HG02870 (cell line): ENCODE measurements at regions not wholly inside any gene's neighbourhood (a gene's known extent, or its start where the extent isn't known, plus 50 kb on each side); places are given as distances from the start of the nearest gene placed in this dataset.

ENCODE experiments used
- ATAC-seq: cut with Tn5 transposase; IDR thresholded peaks from one replicate; pipeline ENCODE4 v1.9.1; 2021; ENCODE audit warnings: mild to moderate bottlenecking, moderate library complexity; ENCODE audit not compliant: unreplicated experiment

DNA sequence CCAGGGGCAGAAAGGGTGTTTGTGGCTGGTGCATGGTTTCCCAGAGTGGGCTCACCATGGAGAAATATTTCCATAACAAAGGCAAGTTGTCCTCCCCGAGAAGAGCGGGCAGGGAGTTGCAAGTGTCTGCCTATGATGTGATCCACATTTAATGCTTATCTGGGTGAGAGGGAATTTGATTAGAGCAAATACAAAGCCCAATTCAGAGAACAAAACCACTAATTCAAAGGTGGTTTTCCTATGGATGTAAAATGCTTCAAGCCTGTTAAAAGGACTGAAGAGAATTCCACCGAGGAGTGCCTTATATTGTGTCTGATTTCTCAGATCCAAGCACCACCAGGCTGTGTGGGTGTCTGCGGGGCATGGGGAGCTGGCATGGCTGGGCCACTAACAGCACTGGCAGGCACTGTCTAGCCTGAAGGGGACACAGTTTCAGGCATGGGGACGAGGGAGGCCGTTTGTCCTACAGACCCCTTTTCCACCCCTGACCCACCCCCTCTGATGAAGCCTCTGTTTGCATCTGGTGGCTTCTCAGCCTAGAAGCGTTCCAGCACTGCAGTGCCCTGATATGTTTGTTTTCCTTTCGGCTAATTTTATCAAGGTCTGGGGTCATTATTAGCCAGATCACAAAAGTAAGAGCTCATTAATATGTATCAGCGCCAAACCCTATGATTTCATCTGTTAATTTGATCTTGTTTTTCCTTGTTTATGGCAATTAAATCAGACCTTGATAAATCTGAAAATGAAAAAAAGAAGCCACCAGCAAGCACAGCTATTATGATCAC, 357.3 kb downstream of the HRH4 start:
- no peak for ATAC-seq

DNA sequence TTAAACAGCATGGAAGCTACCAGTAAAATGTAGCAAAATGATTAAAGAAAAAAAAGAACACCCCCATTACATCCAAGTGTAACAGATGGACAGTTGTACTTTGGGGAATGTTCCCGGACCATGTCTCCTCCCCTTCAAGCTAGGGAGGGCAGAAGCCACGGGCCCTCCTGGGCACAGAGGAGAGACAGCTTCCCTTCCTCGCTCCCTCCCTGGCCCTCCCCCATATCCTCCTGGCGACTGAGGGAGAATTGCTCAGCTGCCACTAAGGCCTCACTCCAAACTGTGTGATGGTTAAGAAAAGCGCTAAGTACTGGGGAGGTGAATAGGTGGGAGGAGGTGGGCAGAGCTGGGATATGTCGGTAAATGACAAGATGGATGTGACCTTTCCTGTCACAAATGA, 358.0 kb downstream of the HRH4 start:
- no peak for ATAC-seq

DNA sequence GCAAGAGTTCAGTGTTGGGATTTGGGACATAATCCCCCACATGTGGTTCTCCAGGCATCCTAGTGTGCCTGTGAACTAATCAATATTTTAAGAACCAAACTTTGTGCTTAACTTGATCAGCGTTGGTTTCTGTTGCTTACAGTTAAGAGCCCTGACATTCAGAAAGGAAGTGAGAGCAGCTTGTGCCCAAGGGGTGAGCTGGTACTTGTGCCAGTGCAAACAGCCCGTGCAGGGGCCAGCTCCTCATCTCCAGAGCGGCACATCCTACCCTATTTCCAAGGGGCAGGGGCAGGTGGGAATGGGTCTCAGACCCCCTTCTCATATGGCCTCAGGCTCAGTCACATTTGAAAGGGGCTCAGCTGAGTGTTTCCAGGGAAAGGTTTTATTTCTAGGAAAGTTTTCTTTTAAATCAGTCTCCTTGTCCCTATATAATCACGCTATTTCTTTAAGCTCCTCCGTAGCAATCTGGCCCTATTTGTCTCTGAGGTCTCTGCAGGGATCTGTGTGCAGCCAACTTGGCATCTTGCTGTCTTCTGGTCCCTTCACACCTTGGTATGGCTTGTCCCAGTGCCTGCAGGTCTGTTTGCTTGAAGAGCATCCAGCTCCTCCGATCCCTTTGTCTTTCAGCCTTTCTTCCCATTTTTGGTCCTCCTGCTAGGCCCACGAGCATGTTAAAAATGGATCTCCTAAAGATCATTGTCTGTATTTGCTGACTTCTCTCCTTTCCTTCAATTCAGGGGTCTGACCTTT, 358.9 kb downstream of the HRH4 start:
- no peak for ATAC-seq

DNA sequence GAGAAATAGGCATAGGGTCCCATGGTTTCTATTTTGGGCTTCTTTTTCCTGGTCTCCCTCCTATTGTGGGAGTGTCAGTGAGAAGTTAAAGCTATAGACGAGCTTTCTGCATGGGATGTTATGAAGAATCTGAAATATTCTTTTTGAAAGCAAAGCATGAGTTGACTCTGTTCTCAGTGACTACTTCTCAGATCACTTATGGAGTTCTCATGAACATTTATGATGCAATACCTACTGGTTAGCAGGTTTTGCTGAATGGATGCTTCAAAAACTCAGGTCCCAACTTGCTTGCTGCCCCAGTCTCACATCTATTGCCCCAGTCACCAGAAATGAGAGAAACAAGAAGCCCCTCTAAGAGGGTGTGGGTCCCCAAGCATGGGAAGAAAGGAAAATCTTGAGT, 365.0 kb downstream of the HRH4 start:
- no peak for ATAC-seq

DNA sequence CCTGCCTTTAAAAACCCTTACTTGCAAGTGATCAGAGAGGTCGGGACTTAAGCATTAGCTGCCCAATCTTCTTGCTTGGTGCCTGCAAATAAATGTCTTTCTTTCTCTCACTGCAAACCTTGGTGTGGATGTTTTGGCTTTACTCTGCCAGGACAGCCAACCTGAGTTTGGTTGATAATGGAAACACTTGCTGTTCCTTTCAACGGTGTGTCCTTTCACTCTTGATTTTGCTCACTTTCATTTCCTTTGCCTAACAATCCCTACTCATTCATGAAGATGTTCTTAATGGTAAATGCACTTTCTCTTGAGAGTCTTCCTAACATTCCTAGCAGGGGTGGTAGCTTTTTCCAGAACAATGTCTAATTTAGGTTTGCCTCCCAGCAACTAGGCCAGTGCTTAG, 366.2 kb downstream of the HRH4 start:
- ATAC-seq: no peak

DNA sequence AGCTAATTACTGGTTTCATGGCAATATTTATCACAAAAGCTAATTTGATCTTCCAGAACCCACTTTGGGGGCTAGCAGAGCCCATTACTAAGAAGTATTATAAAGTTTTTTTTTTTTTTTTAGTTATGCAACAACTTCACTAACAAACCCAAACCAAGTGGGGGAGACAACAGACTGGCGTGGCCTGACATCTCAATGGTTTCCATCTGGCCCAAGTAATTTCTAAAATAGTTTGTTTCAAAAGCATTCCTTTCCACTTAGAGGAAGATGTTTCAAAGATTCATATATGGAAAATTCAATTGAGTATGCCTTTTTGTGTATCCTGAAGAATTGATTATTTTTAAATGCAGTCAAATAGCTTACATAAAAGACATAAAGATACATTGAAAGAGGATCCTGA, 367.1 kb downstream of the HRH4 start:
- no peak for ATAC-seq

DNA sequence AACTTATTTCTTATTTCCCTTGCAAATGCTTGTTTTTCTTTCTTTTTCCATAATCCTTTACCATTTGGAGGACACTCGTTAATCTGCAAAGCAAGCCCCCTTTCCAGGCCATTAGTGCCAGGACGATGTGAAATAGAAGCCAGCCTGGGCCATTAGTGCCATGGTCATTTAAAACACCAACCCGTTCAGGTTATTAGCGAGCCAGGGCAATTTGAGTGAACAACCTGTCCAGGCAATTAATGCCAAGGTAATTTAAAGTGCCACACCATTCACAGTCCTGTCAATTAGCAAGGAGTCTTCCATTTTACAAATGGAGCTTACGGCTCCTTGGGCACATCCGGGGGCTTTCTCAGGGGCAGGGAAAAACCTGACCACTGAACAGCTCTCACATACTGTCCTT, 370.6 kb downstream of the HRH4 start:
- no peak for ATAC-seq

DNA sequence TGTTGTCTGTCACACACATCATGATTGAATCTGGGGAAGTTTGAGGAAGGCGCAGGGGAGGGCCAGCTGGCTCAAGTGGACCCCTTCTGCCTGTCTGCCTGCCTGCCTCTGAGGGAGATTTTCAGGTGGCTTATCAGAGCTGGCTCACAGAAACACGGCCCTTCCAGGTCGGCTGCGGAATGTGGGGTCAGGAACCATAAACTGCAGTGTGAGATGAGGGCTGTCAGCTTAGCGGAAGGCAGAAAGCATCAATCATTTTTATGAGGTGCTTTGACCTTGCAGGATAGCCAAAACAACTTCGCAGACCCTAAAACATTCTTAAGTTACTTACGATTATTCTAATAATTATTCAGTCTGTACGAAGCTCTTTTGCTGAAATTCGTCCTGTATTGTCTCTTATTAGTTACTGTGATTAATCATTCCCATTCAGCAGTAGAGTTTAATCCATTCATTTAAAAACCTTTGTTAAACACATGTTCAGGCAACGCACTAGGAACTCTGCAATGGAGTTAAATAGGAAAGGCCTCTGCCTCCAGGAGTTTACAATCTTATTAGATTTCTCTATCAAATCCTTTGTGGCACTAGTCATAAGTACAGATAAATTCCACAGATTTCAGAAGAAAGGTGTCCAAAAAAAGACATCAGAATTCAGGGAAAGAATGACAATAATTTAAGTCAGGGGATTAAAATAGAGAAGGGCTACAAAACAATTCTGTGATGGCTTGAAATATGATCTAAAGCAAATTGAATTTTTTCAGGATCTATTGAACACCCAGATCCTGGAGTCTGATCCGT, 371.6 kb downstream of the HRH4 start:
- ATAC-seq: no peak

DNA sequence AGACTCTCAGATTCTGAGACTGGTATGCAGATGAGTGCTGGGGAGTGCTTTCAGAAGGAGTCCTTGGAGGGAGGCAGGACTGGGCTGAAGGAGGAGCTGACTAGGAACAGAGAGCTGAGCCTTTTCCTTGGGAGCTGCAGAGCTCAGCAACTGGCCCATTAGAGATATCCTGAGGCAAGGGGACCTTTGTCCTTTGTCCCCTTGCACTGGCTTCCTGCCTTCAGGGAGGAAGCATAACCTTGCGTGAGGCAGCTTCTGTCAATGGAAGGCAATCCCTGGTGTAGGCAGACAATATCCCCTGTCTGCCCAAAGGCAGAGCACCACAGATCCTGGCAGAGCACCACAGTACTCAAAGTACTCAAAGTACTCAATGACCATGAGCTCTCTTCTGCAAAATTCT, 375.3 kb downstream of the HRH4 start:
- no peak for ATAC-seq

DNA sequence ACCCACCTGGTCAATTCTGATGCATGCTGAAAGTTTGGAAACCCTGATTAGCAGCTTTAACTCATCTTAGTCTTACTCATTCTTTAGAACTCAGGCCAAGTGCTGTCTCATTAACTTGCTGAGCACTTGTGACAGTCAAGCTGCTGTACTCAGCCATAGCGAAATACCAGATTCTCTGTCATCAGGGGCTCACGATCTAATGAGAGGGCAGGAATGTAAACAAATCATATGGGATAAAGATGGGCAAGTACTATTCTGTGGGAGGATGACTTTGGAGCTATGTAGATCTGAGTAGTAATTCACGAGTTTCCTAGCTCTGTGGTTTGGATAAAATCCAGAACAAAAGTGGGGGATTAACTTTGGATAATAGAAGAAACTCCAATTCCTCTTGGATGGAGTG, 376.6 kb downstream of the HRH4 start:
- no peak for ATAC-seq

DNA sequence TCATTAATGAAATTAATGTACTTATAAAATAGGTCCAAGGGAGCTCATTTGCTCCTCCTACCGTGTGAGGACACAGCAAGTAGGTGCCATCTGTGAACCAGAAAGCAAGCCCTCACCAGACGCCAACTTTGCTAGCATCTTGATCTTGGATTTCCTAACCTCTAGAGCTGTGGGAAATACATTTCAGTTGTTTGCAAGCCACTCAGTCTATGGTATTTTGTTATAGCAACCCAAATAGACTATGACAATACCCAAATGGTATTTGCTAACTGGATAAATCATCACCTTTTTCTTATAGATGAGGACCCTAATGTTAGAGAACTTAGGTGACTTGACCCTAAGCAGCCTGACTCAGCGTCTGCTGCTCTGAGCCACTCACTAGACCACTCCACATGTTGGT, 379.6 kb downstream of the HRH4 start:
- ATAC-seq: no peak

DNA sequence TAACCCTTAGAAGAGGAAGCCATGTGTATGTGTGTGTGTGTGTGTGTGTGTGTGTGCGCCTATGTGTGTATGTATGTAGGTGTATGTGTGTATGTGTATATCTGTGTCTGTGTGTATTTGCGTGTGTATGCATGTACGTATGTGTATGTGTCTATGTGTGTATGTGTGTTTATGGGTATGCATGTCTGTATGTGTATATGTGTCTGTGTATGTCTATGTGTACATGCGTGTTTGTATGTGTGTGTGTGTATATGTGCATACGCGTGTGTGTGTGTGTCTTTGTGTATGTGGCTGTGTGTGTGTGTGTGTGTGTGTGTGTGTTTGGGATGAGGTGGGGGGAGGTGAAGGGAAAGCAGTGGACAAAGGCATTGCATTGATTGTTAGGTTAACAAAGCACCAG, 380.2 kb downstream of the HRH4 start:
- no peak for ATAC-seq

DNA sequence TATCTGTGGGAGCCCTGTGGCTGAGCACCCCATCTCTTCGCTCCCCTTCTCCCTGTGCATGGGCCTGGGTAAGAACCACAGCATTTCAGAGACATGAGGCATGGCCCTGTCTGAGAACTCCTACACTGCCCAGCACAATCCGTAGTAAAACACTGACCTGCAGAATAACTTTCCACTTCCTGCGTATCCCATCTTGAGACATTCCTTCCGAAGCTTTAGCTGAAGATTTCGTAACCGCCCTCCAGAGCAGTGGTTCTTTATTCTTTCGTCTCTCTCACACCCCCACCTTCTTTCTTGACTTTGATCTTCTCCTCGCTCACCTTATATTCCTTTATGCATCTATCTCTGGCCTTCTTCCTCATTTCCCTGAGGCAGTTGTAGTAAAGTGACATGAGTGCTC, 381.1 kb downstream of the HRH4 start:
- no peak for ATAC-seq

DNA sequence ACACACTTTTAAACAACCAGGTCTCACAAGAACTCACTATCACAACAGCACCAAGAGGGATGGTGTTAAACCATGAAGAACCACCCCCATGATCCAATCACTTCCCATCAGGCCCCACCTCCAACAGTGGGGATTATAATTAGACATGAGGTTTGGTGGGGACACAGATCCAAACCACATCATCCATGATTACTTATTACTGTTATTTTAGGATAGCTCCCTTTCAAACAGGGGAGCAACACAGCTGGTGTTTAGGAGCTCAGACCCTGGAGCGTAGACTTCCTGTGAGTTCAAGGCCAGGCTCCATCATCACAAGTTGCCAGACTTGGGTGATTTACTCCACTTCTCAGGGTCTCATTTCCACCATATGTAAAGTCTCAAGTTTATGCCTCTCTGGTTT, 382.7 kb downstream of the HRH4 start:
- ATAC-seq: no peak

DNA sequence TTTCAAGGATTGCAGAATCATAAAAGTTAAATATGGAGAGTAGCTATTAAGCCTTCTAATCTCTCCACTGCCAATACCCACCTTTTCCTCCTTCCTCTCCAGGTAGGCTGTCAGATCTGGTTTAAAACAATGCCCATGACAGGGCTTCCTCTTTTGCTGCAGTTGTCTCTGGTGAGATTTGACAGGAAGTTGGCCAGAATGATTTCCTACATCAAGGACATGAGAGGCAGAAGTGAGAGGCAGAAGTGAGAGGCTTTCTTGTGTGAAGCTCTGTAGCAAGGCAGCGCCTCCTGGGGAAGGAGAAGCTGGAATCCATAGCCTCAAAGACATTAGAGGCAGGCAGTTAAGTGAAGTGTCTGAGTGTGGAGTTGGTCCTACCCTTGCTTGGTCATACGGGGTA, 385.7 kb downstream of the HRH4 start:
- ATAC-seq: no peak

DNA sequence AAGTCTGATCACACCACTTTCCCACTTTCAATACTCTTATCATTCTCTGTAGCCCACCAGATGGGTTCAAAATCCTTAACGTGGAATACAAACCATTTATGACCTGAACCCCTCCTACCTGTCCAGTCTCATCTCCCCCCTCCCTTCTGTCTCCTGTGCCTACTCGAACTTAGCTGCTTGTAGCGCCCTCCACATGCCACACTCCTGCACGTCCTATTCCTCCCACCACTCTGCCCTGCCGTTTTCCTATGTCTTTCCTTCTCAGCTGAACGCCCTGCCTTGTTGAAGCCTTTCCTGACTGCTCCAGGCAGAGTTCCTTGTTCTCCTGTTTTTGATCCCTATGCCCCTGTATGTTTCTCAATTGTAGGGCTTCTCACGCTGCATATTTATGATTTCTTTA, 390.1 kb downstream of the HRH4 start:
- no peak for ATAC-seq

DNA sequence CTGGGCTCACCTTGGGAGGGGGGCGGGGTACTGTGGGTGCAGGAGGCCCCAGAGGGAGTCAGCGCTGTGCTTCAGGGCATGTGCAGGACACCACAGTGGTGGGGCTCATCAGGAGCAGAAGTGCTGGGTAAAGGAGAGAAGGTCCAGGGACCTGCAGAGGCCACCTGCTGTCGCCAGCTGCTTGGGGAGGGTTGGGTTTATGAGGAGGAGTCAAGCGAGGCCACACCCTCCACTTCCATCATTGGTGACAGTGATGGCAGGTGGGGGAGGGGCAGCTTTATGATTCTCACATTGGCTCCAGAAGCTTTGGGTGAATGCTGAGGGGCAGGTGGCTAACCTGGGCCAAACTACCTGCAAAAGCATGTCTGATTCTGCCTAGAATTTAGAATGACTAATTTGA, 392.6 kb downstream of the HRH4 start:
- ATAC-seq: no peak

DNA sequence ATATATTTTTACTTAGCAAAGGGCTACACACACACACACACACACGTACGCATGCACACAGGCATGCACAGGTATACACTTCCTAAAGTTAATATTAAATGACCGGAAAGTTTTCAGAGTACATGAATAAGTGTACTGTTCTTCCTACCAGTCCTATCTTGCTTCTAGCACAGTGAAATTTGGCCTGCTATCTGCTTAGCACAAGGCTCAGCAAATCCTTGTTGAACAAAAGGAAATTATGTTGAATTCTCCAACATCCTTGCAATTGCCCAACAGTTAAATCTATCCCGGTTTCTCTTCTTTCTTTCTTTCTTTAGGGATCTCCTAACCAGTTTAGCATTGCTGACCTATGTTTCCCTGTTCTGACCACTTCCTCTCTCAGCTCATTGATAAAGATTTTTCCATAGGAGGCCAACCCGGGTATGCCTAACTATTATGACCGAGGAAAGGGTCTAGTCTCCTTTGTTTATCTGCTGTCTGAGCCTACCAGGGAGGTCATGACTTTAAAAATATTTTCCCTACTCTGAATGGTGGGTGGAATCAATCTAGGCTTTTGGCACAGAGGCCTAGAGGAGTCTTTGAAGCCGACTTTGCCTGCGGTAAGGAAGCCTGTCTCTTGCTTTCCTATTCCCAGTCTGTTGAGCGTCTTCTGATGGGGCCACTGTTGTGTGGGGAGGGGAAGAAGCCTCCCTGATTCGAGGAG, 400.7 kb downstream of the HRH4 start:
- ATAC-seq: no peak

DNA sequence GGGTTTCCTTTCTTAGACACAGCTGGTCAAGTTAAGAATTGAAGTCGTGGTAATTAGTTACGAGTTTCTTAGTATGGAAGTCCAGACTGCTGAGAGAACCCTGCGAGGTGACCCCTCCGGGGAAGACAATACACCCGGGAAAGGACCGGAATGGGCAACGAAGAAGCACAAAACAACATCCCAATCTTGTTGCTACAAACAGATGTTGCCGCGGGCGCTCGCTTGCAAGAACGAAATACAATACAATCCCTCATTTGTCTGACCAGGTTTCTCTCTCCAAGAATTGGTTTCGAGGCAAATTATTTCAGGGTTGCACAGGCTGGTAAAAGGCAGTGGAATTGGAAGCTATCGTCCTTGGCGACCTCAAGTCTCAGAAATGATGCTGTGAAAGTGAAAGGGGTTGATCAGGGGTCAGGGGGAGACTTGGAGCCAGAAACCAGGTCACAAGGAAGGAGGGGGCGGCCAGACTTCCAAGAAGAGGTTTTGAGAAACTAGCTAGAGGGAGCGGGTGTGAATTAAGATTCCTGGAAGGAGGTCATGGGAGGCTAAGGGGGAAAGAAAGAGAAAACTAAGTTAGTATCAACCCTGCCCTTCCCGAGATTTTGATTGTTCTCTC, 401.9 kb downstream of the HRH4 start:
- no peak for ATAC-seq

DNA sequence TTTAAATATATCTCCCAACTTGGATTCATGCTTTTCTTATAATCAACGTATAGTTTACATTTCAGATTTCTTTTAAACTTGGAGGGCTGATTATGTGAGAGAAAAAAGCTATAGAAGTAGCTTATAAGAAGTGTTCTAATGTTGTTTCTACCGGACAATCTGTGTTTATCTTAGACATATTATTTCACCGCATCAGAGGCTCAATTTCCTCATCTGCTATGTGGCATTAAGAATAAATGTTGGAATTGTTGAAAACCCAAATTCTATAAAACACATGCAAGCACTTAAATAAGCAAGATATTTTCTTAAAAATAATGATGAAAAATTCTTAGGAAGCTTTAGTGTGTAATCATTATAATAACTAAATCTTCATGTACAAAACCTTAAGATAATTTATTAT, 407.9 kb downstream of the HRH4 start:
- no peak for ATAC-seq

DNA sequence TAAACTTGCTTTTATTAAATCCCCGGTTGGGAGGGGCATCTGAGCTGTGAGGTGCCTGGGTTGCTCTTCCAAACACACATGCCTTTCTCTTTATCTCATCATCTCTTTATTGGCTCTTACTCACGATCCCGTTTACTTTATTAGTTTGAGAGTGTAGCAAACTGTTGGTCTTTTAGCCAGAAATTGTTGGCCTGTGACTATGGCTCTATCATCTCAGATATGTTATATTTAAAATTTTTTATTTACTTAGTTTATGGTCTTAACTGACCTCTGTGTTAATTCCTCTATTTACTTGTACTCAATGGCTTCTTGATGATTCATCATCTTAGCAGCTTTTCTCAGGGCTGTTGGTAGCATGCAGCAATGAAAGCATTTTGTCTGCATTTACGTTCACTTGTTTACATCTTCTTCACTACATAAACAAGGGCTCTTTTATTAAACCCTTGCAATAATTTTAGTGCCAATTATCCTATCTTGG, 408.4 kb downstream of the HRH4 start:
- ATAC-seq: no peak
